Endodermal cell (in vitro differentiated cells): ENCODE measurements at regions not wholly inside any gene's neighbourhood (a gene's known extent, or its start where the extent isn't known, plus 50 kb on each side); places are given as distances from the start of the nearest gene placed in this dataset.

Experiments used
- DNase-seq: peaks from one replicate; pipeline ENCODE4 v3.0.0-alpha.2; 2017
- H3K27ac ChIP-seq: 2 replicates; pipeline ENCODE4 v1.5.1; 2013; ENCODE audit warnings: mild to moderate bottlenecking, low read depth, low read length, moderate library complexity
- H3K27me3 ChIP-seq: 2 replicates; pipeline ENCODE4 v1.6.1; 2013; ENCODE audit warnings: mild to moderate bottlenecking, low read length, moderate library complexity; ENCODE audit not compliant: insufficient read depth, control insufficient read depth, poor library complexity, severe bottlenecking
- H3K36me3 ChIP-seq: 2 replicates; pipeline ENCODE4 v1.7.0; 2013; ENCODE audit warnings: mild to moderate bottlenecking, low read length, moderate library complexity; ENCODE audit not compliant: control insufficient read depth, insufficient read depth
- H3K4me1 ChIP-seq: one replicate; pipeline ENCODE4 v1.7.0; 2013; ENCODE audit warnings: low read length; ENCODE audit not compliant: control insufficient read depth, insufficient read depth
- H3K4me3 ChIP-seq: 2 replicates; pipeline ENCODE4 v1.5.1; 2013; ENCODE audit warnings: mild to moderate bottlenecking, low read length, moderate library complexity
- H3K9ac ChIP-seq: 2 replicates; pipeline ENCODE4 v1.6.1; 2013; ENCODE audit warnings: mild to moderate bottlenecking, low read length, moderate library complexity; ENCODE audit not compliant: poor library complexity, severe bottlenecking; ENCODE audit errors: extremely low read depth
- H3K9me3 ChIP-seq: 2 replicates; pipeline ENCODE4 v1.6.1; 2013; ENCODE audit warnings: mild to moderate bottlenecking, low read length, moderate library complexity; ENCODE audit not compliant: control insufficient read depth
- H3K27ac Mint-ChIP-seq: 2 replicates; pipeline ENCODE4 v1.8.0; 2020; ENCODE audit warnings: mixed read lengths
- H3K27me3 Mint-ChIP-seq: 2 replicates; pipeline ENCODE4 v1.8.0; 2021; ENCODE audit warnings: mild to moderate bottlenecking, mixed read lengths; ENCODE audit not compliant: insufficient read depth
- H3K36me3 Mint-ChIP-seq: 2 replicates; pipeline ENCODE4 v1.8.0; 2020; ENCODE audit warnings: low read depth, mixed read lengths
- H3K4me1 Mint-ChIP-seq: 2 replicates; pipeline ENCODE4 v1.8.0; 2020; ENCODE audit warnings: mixed read lengths
- H3K4me3 Mint-ChIP-seq: 2 replicates; pipeline ENCODE4 v1.8.0; 2020; ENCODE audit warnings: mild to moderate bottlenecking, moderate library complexity, mixed read lengths
- H3K9me3 Mint-ChIP-seq: 2 replicates; pipeline ENCODE4 v1.8.0; 2020; ENCODE audit warnings: mild to moderate bottlenecking, mixed read lengths
- WGBS, 2 experiments: methylation state at CpG; one replicate each; pipeline versions ENCODE4 v1.1.5 to v1.1.7; 2013; ENCODE audit warnings: missing lambda C conversion rate in 2 of 2, mixed read lengths in 1 of 2; ENCODE audit not compliant: insufficient coverage in 1 of 2, insufficient read length in 1 of 2; 5-methylcytosine and 5-hydroxymethylcytosine counted together
- TF ChIP-seq, protein P1 (sequence below): fragments of 200-600 bp; sonication (generic); conservative IDR thresholded peaks from 2 replicates; pipeline ENCODE4 v1.5.0; 2021; ENCODE audit warnings: antibody characterized with exemption, mild to moderate bottlenecking

GRCh38 chr2:219998107-219998506, 370.7 kb downstream of the SLC4A3 start:
- peak; percentile 78 for DNase-seq

DNA sequence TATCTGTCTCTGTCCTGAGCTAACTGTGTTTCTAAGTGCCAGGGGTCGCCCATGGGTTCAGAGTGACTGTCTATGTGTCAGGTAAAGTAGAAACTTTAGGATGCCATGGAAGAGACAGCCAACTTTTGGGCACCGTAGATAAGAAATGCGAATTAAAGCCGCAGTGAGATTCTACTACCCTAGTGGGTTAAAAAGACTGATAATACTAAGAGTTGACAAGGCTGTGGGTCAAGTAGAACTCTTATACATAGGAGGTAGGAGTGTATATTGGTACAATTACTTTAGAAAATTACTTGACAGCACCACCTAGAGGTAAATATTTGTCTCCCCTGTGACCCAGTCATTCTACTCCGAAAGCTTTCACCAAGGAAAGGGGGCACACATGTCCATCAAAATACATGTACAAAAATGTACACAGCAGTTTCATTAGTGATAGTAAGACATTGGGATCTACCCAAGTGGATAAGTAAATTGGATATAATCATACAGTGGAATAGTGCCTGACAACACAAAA, 371.3 kb downstream of the SLC4A3 start:
- no peaks in the 10 kb centered on the region for H3K36me3 Mint-ChIP-seq

More at GRCh38 chr2:219998107-219998506, 370.7 kb downstream of the SLC4A3 start:
- H3K9ac ChIP-seq = no peak overlapping the region
- no peak overlapping the region for H3K27ac Mint-ChIP-seq
- H3K4me1 ChIP-seq = no peaks in the 10 kb centered on the region
- H3K9me3 Mint-ChIP-seq = no peaks in the 10 kb centered on the region
- no peaks in the 10 kb centered on the region for H3K27me3 ChIP-seq
- H3K27me3 Mint-ChIP-seq = no peaks in the 10 kb centered on the region
- no peaks in the 10 kb centered on the region for H3K36me3 Mint-ChIP-seq
- 74% methylated on average over 3 of the region's 3 CpGs; no CpG with 5 or more reads in 1 of the 2 experiments for WGBS, 2 experiments
- no peak overlapping the region for H3K4me3 ChIP-seq
- peaks cover 5% of the 10 kb centered on the region for H3K9me3 ChIP-seq
- no peak overlapping the region for H3K4me3 Mint-ChIP-seq
- no peaks in the 10 kb centered on the region for H3K4me1 Mint-ChIP-seq
- no peak overlapping the region for H3K27ac ChIP-seq
- H3K36me3 ChIP-seq = no peaks in the 10 kb centered on the region
- TF ChIP-seq, protein P1, sequence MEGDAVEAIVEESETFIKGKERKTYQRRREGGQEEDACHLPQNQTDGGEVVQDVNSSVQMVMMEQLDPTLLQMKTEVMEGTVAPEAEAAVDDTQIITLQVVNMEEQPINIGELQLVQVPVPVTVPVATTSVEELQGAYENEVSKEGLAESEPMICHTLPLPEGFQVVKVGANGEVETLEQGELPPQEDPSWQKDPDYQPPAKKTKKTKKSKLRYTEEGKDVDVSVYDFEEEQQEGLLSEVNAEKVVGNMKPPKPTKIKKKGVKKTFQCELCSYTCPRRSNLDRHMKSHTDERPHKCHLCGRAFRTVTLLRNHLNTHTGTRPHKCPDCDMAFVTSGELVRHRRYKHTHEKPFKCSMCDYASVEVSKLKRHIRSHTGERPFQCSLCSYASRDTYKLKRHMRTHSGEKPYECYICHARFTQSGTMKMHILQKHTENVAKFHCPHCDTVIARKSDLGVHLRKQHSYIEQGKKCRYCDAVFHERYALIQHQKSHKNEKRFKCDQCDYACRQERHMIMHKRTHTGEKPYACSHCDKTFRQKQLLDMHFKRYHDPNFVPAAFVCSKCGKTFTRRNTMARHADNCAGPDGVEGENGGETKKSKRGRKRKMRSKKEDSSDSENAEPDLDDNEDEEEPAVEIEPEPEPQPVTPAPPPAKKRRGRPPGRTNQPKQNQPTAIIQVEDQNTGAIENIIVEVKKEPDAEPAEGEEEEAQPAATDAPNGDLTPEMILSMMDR = peak; percentile 67

GRCh38 chr2:220000080-220000479, 372.6 kb downstream of the SLC4A3 start:
- H3K27ac Mint-ChIP-seq = no peak overlapping the region
- WGBS, 2 experiments = 91 to 100% methylated on average over 1 to 3 of the region's 3 CpGs
- H3K36me3 Mint-ChIP-seq = no peaks in the 10 kb centered on the region

More for the DNA sequence above, 371.3 kb downstream of the SLC4A3 start:
- WGBS, 2 experiments = 75 to 80% methylated on average over 2 to 5 of the region's 5 CpGs
- Histone ChIP-seq H3K9ac (no peak overlapping the region), H3K9me3 (peaks cover 5% of the 10 kb centered on the region), H3K36me3 (no peaks in the 10 kb centered on the region), H3K27ac (no peak overlapping the region), H3K27me3 (no peaks in the 10 kb centered on the region), H3K4me3 (no peak overlapping the region), H3K4me1 (no peaks in the 10 kb centered on the region)
- H3K9me3 Mint-ChIP-seq = no peaks in the 10 kb centered on the region
- no peaks in the 10 kb centered on the region for H3K4me1 Mint-ChIP-seq
- TF ChIP-seq, protein P1 = peak; percentile 57
- no peak for DNase-seq
- H3K4me3 Mint-ChIP-seq = no peak overlapping the region
- no peak overlapping the region for H3K27ac Mint-ChIP-seq
- H3K27me3 Mint-ChIP-seq = no peaks in the 10 kb centered on the region

More at GRCh38 chr2:220000080-220000479, 372.6 kb downstream of the SLC4A3 start:
- no peak overlapping the region for H3K9ac ChIP-seq
- H3K9me3 ChIP-seq = peaks cover 5% of the 10 kb centered on the region
- peaks cover 3% of the 10 kb centered on the region for H3K4me1 Mint-ChIP-seq
- H3K4me3 ChIP-seq = no peak overlapping the region
- no peak overlapping the region for H3K27ac ChIP-seq
- H3K9me3 Mint-ChIP-seq = no peaks in the 10 kb centered on the region
- H3K4me3 Mint-ChIP-seq = no peak overlapping the region
- no peak for DNase-seq
- no peaks in the 10 kb centered on the region for H3K4me1 ChIP-seq
- TF ChIP-seq, protein P1 = no peak
- H3K27me3 Mint-ChIP-seq = peaks cover 2% of the 10 kb centered on the region
- H3K27me3 ChIP-seq = no peaks in the 10 kb centered on the region
- H3K36me3 ChIP-seq = no peaks in the 10 kb centered on the region
